HG03039 (cell line): ENCODE measurements at regions not wholly inside any gene's neighbourhood (a gene's known extent, or its start where the extent isn't known, plus 50 kb on each side); places are given as distances from the start of the nearest gene placed in this dataset.
A peak's percentile ranks its signal among the peaks of the same experiment; 100 is the strongest.

Experiments used
- ATAC-seq: cut with Tn5 transposase; IDR thresholded peaks from one replicate; pipeline ENCODE4 v1.9.1; 2021; ENCODE audit warnings: mild to moderate bottlenecking, moderate library complexity; ENCODE audit not compliant: unreplicated experiment

DNA sequence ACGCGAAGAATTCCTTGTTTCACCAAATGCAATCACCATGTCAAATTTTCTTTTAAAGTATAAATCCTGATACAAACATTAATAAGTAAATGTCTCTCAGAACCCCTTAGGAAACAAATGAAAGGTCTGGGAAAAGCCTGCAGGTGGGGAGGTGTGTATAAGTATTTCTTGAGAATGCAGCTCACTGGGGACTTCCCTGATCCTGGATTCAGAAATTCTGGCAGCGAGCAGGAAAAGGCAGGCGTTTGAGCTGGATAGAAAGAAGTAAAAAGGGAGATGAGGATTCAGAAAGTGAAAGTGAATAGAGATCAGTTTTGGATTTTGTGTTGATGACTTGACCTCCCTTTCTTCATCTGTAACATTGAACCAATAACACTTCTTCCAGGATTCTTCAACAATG is 68.3 kb upstream of the CTSC start:
- no peak for ATAC-seq

DNA sequence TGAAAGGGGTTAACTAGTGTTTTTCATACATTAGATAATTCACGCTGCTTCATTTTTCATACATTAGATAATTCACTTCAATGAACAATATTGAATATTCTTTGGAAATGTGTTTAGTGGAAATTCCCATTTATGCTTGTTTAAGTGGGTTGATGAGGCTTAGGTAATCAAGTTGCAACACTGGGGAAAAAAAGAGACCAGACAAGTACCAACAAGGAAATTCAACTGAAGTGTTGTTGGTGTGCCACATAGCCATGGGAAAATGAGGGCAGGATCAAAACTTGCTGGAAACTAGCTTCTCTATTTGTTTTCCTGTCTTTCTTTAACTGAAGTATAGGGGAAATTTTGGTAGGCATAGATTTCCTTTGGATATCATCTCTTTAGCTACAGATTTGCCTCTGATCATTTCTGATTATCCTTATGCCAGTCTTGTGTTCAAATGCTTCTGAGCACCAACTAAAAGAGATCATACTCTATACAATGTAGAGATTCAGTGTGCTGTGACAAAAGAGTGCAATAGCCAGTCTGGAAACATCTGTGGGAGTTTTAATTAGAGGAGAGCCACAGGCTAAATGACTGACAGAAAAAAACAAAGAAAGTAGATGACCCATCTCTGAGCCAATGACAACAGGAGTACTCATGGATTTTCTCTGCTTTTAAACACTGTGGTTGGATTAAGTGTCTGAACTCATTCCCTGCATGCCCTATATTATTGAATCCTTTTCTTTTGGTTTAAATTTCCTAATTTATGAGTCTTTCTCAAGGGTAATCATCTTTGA is 67.6 kb upstream of the CTSC start:
- ATAC-seq, result no peak

GRCh38 chr11:88404391-88404790 is 66.9 kb upstream of the CTSC start:
- ATAC-seq, result no peak

DNA sequence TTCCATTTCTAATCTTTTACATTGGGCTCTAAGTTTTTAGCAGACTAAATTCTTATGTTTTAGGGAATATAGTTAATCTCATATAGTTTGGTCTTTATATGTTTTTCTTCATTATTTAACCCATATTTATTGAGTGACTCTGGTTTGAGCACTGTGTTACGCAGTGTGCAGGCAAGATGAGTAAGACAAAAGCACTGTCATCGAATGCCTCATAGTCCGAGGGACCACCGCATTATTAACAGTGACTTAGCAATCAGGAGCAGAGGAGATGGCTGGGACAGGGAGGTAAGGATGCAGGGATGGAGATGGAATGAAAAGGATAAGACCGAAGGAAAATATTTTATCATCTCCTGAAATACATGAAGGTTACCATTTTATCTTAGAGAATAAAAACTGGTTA is 65.2 kb upstream of the CTSC start:
- ATAC-seq, result no peak

GRCh38 chr11:88402192-88402715 is 64.7 kb upstream of the CTSC start:
- ATAC-seq, result no peak

DNA sequence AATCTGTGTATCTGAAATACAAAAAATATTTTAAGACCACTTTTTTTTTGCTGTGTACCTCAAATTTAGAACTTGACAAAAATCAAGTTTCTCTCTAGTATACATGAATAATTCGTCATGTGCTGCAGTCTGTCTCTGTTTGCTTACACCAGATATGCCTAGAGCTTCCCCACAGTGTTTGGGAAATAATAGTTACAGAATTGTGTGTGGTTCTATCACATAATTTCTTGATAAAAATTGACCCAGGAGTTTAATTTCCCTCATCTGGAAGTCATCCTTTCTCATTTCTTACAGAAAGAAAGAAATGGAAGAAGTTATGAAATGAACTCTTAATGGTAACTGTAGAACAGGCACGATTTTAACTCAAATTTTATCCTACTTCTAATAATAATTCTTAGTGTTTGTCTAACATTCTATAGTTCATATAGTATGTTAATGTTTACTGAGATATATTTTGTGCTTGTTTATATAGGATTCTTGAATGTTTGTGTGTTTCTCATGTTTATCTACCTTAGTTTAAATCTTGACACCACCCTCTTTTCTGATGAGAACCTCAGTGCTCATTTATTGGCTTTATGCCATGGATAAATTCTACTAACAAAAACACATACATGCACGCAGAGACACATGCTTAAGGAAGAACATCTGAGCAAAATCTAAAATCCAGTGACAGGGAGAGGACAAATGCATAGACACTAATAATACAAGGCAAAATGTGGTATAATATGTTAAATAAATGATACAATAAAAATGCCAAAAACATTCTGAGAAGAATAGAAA is 61.4 kb upstream of the CTSC start:
- no peak for ATAC-seq

- peak; percentile 64 for ATAC-seq
These were observed 60.8 kb upstream of the CTSC start for GRCh38 chr11:88398372-88398771.

GRCh38 chr11:88390254-88390653 is 52.7 kb upstream of the CTSC start:
- ATAC-seq, result no peak

DNA sequence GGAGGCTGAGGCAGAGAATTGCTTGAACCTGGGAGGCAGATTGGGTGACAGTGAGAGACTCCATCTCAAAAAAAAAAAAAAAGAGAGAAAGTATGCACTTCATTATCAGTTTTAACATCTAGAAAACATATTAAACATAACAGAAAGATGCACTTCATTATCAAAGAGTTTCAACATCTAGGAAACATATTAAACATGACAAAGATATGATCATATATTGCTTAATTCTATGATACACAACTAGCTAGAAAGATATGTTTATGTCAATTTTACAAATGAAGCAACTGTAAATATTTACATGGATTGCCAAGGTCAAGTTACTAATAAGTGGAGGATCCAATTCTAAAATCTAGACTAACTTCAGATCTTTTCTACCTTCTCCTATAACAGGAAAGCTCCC is 50.4 kb upstream of the CTSC start:
- no peak for ATAC-seq
